Upper lobe of left lung (tissue), 4 donors: ENCODE measurements at regions not wholly inside any gene's neighbourhood (a gene's known extent, or its start where the extent isn't known, plus 50 kb on each side); places are given as distances from the start of the nearest gene placed in this dataset.

Experiments used
- POLR2A ChIP-seq, 4 donors: fragments of 450-650 bp; IDR thresholded peaks; one replicate each; pipeline ENCODE4 v1.5.1; 2016 to 2017; ENCODE audit warnings: antibody characterized with exemption in 4 of 4, mild to moderate bottlenecking in 2 of 4
- TF ChIP-seq, protein P1 (sequence below), 6 experiments: fragments of 450-650 bp in 4 of 6; fragments of 200-600 bp in 2 of 6; sonication (generic) in 2 of 6; IDR thresholded peaks; one replicate each; pipeline ENCODE4 v1.5.1; 2016 to 2019; ENCODE audit warnings: antibody characterized with exemption in 6 of 6

DNA sequence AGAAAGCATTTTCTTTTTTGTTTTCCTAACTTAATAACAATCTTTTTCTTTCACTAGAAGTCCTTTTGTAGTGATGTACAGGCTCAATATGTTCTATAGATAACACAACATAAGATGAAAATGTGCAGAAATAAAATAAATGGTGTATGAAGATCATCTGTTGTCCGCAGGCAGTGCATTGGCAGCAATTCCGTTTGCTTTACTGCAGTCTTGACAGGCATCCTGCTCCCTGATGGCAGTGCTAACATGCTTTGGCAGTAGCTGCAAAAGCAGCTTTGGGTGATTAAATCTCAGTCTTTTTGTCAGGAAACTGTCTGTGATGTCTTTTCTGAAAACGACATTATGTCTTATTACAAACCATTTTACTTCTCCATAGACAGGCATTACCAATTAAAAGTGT, 131.4 kb downstream of the TRAM1L1 start:
- TF ChIP-seq, protein P1, sequence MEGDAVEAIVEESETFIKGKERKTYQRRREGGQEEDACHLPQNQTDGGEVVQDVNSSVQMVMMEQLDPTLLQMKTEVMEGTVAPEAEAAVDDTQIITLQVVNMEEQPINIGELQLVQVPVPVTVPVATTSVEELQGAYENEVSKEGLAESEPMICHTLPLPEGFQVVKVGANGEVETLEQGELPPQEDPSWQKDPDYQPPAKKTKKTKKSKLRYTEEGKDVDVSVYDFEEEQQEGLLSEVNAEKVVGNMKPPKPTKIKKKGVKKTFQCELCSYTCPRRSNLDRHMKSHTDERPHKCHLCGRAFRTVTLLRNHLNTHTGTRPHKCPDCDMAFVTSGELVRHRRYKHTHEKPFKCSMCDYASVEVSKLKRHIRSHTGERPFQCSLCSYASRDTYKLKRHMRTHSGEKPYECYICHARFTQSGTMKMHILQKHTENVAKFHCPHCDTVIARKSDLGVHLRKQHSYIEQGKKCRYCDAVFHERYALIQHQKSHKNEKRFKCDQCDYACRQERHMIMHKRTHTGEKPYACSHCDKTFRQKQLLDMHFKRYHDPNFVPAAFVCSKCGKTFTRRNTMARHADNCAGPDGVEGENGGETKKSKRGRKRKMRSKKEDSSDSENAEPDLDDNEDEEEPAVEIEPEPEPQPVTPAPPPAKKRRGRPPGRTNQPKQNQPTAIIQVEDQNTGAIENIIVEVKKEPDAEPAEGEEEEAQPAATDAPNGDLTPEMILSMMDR (IDR thresholded peaks at IDR 0.05): no peak
- TF ChIP-seq POLR2A (IDR thresholded peaks at IDR 0.05): no peak
